Keratinocyte (primary cell): ENCODE measurements at regions not wholly inside any gene's neighbourhood (a gene's known extent, or its start where the extent isn't known, plus 50 kb on each side); places are given as distances from the start of the nearest gene placed in this dataset.

Experiments used
- DNase-seq: peaks from one replicate; pipeline ENCODE4 v3.0.0-alpha.2; 2011; ENCODE audit warnings: low read depth, missing footprints, low spot score
- FAIRE-seq: peaks from 2 replicates; lab custom pipeline; 2011; peaks lifted over from hg19 to GRCh38; lab: Jason Lieb, UNC
- H2AFZ ChIP-seq: 2 replicates; pipeline ENCODE4 v1.6.0; 2012; ENCODE audit warnings: low read length, control low read depth, inconsistent platforms; ENCODE audit not compliant: control insufficient read depth
- H3K27ac ChIP-seq: 2 replicates; pipeline ENCODE4 v1.5.1; 2011; ENCODE audit warnings: low read length; ENCODE audit not compliant: control insufficient read depth, insufficient read depth
- H3K27me3 ChIP-seq: 3 replicates; pipeline ENCODE4 v1.6.0; 2011; ENCODE audit warnings: low read length; ENCODE audit not compliant: control insufficient read depth, insufficient read depth; ENCODE audit errors: extremely low read depth
- H3K36me3 ChIP-seq, 2 experiments: 2 replicates in 1 of 2; 3 replicates in 1 of 2; pipeline ENCODE4 v1.5.1; 2011; ENCODE audit warnings: low read length in 2 of 2, mild to moderate bottlenecking in 1 of 2; ENCODE audit not compliant: control insufficient read depth in 2 of 2, insufficient read depth in 2 of 2; ENCODE audit errors: extremely low read depth in 1 of 2
- H3K4me1 ChIP-seq: 3 replicates; pipeline ENCODE4 v1.5.1; 2011; ENCODE audit warnings: low read length; ENCODE audit not compliant: control insufficient read depth, insufficient read depth; ENCODE audit errors: extremely low read depth
- H3K4me2 ChIP-seq: 3 replicates; pipeline ENCODE4 v1.6.0; 2011; ENCODE audit warnings: low read depth, low read length; ENCODE audit not compliant: control insufficient read depth, insufficient read depth; ENCODE audit errors: extremely low read depth
- H3K4me3 ChIP-seq, 3 experiments: fragments of 200-600 bp in 1 of 3; sonication (generic) in 1 of 3; 2 replicates in 2 of 3; 3 replicates in 1 of 3; pipeline ENCODE4 v1.5.1; 2011 to 2016; ENCODE audit warnings: low read length in 3 of 3, mild to moderate bottlenecking in 3 of 3, control low read depth in 2 of 3, inconsistent platforms in 1 of 3, low read depth in 1 of 3, mixed read lengths in 1 of 3, mixed run types in 1 of 3, moderate library complexity in 1 of 3; ENCODE audit not compliant: control insufficient read depth in 2 of 3, insufficient read depth in 2 of 3; ENCODE audit errors: extremely low read depth in 1 of 3
- H3K79me2 ChIP-seq: 2 replicates; pipeline ENCODE4 v1.6.0; 2012; ENCODE audit warnings: low read length; ENCODE audit not compliant: control insufficient read depth, insufficient read depth
- H3K9ac ChIP-seq: 3 replicates; pipeline ENCODE4 v1.6.0; 2011; ENCODE audit warnings: low read length; ENCODE audit not compliant: control insufficient read depth, insufficient read depth; ENCODE audit errors: extremely low read depth
- H3K9me1 ChIP-seq: 3 replicates; pipeline ENCODE4 v1.6.0; 2011; ENCODE audit warnings: low read length; ENCODE audit not compliant: control insufficient read depth, insufficient read depth; ENCODE audit errors: extremely low read depth
- H3K9me3 ChIP-seq: 2 replicates; pipeline ENCODE4 v1.5.1; 2012; ENCODE audit warnings: low read depth, low read length; ENCODE audit not compliant: control insufficient read depth
- H4K20me1 ChIP-seq: 3 replicates; pipeline ENCODE4 v1.6.0; 2011; ENCODE audit warnings: low read length; ENCODE audit not compliant: control insufficient read depth, insufficient read depth; ENCODE audit errors: extremely low read depth
- EZH2 ChIP-seq: IDR thresholded peaks from one replicate; pipeline ENCODE4 v1.6.1; 2012; ENCODE audit warnings: inconsistent platforms, mild to moderate bottlenecking, low read length, moderate library complexity
- dilution Hi-C: fragments of 300-500 bp; cut with MboI; formaldehyde crosslinking; loops from one replicate; pipeline ENCODE4 v1.7.0; 2020; ENCODE audit warnings: low sequenced_read_pairs; ENCODE audit not compliant: extremely low pct_ligation_motif_present
- TF ChIP-seq, protein P1 (sequence below), 3 experiments: IDR thresholded peaks in 1 of 3; conservative IDR thresholded peaks in 1 of 3; optimal IDR thresholded peaks in 1 of 3; 2 replicates in 2 of 3; 3 replicates in 1 of 3; pipeline versions ENCODE3 to v1.5.1; 2011; ENCODE audit warnings: low read length in 3 of 3, mild to moderate bottlenecking in 3 of 3, moderate library complexity in 2 of 3, control low read depth in 1 of 3, inconsistent platforms in 1 of 3; ENCODE audit not compliant: insufficient read depth in 2 of 3; ENCODE audit errors: extremely low read depth in 1 of 3

DNA sequence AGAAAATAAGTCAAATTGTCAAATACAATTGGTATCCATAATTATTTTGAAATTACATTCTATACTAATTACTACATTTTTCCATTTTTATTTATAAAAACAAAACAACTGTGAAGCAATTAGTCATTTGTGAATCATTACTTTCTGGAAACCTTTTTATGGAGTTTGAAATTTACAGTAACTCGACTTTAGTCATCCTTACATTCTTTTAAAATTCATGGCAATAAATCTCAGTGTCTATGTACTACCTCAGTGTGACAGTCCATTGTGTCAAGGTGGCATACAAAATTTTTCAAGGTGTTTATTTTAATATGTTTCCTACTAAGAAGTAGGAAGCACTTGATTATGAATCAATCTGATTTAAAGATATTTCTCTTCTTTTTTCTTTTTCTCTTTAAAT lies 1949.4 kb upstream of the RAG2 start:
- no peak for DNase-seq
- no peaks in the 10 kb centered on the region for H3K27me3 ChIP-seq
- H3K9me1 ChIP-seq: no peaks in the 10 kb centered on the region
- no peaks in the 10 kb centered on the region for H3K4me1 ChIP-seq
- dilution Hi-C loops: no loop called here
- no peak overlapping the region for H3K4me3 ChIP-seq
- H3K36me3 ChIP-seq: no peaks in the 10 kb centered on the region
- H3K27ac ChIP-seq: no peak overlapping the region
- FAIRE-seq: no peak
- H2AFZ ChIP-seq: no peak overlapping the region
- no peak overlapping the region for H3K9ac ChIP-seq
- H3K79me2 ChIP-seq: no peaks in the 10 kb centered on the region
- H4K20me1 ChIP-seq: no peaks in the 10 kb centered on the region
- no peak for TF ChIP-seq EZH2
- TF ChIP-seq, protein P1, sequence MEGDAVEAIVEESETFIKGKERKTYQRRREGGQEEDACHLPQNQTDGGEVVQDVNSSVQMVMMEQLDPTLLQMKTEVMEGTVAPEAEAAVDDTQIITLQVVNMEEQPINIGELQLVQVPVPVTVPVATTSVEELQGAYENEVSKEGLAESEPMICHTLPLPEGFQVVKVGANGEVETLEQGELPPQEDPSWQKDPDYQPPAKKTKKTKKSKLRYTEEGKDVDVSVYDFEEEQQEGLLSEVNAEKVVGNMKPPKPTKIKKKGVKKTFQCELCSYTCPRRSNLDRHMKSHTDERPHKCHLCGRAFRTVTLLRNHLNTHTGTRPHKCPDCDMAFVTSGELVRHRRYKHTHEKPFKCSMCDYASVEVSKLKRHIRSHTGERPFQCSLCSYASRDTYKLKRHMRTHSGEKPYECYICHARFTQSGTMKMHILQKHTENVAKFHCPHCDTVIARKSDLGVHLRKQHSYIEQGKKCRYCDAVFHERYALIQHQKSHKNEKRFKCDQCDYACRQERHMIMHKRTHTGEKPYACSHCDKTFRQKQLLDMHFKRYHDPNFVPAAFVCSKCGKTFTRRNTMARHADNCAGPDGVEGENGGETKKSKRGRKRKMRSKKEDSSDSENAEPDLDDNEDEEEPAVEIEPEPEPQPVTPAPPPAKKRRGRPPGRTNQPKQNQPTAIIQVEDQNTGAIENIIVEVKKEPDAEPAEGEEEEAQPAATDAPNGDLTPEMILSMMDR (optimal IDR thresholded peaks at IDR 0.05 in 1 of 3, IDR thresholded peaks at IDR 0.05 in 1 of 3, conservative IDR thresholded peaks at IDR 0.05 in 1 of 3; ENCODE audit: extremely low read depth in 1 of 3, insufficient read depth in 2 of 3, low read length in 3 of 3): no peak
- H3K9me3 ChIP-seq: no peaks in the 10 kb centered on the region
- H3K4me2 ChIP-seq: no peak overlapping the region

DNA sequence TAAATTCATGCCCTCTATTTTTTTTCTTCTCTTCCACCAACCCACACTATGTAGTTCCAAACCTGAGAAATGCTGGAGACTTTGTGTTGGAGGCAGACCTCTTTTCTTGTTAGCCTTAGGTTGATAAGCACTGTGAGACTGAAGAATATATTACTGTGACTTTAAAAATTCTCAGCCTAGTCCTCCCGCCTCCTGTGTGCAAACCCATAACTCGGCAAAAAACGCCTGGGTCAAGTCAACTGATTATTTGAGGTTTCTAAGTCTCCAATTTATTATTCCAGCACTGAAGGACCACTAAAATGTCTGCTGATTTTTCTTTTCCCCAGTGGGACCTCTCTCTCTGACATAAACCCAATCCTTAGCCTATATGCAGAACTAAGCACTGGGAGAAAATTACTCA lies 1946.0 kb upstream of the RAG2 start:
- no peak for TF ChIP-seq EZH2
- TF ChIP-seq, protein P1 (optimal IDR thresholded peaks at IDR 0.05 in 1 of 3, IDR thresholded peaks at IDR 0.05 in 1 of 3, conservative IDR thresholded peaks at IDR 0.05 in 1 of 3; ENCODE audit: extremely low read depth in 1 of 3, insufficient read depth in 2 of 3, low read length in 3 of 3): no peak
- no peaks in the 10 kb centered on the region for H3K36me3 ChIP-seq
- H3K4me2 ChIP-seq: no peak overlapping the region
- DNase-seq (no peak), FAIRE-seq (no peak)
- no peak overlapping the region for H2AFZ ChIP-seq
- no peaks in the 10 kb centered on the region for H4K20me1 ChIP-seq
- no peaks in the 10 kb centered on the region for H3K9me1 ChIP-seq
- dilution Hi-C loops: no loop called here
- H3K27me3 ChIP-seq: no peaks in the 10 kb centered on the region
- no peak overlapping the region for H3K4me3 ChIP-seq
- H3K79me2 ChIP-seq: no peaks in the 10 kb centered on the region
- no peaks in the 10 kb centered on the region for H3K9me3 ChIP-seq
- H3K27ac ChIP-seq: no peak overlapping the region
- no peak overlapping the region for H3K9ac ChIP-seq
- no peaks in the 10 kb centered on the region for H3K4me1 ChIP-seq
